H9 (cell line): ENCODE measurements at regions not wholly inside any gene's neighbourhood (a gene's known extent, or its start where the extent isn't known, plus 50 kb on each side); places are given as distances from the start of the nearest gene placed in this dataset.

Experiments used
- DNase-seq: peaks from one replicate; pipeline ENCODE4 v3.0.0-alpha.2; 2017
- H2AFZ ChIP-seq: one replicate; pipeline ENCODE4 v1.6.1; 2013; ENCODE audit warnings: mild to moderate bottlenecking, low read length, control low read depth, moderate library complexity
- H2AK5ac ChIP-seq: 2 replicates; pipeline ENCODE4 v1.6.1; 2013; ENCODE audit warnings: low read length, control low read depth, mixed read lengths; ENCODE audit not compliant: insufficient read length
- H2BK120ac ChIP-seq: one replicate; pipeline ENCODE4 v1.6.1; 2013; ENCODE audit warnings: low read depth, mild to moderate bottlenecking, low read length, control low read depth, inconsistent platforms; ENCODE audit not compliant: poor library complexity, severe bottlenecking
- H2BK12ac ChIP-seq: 2 replicates; pipeline ENCODE4 v1.6.1; 2013; ENCODE audit warnings: low read length, control low read depth, mixed read lengths, low read depth; ENCODE audit not compliant: insufficient read length
- H2BK15ac ChIP-seq: 2 replicates; pipeline ENCODE4 v1.6.1; 2013; ENCODE audit warnings: low read depth, low read length, control low read depth
- H2BK20ac ChIP-seq: one replicate; pipeline ENCODE4 v1.6.1; 2013; ENCODE audit warnings: low read depth, mild to moderate bottlenecking, low read length, control low read depth, inconsistent platforms; ENCODE audit not compliant: poor library complexity, severe bottlenecking
- H2BK5ac ChIP-seq: 2 replicates; pipeline ENCODE4 v1.6.1; 2013; ENCODE audit warnings: low read length, control low read depth, mixed read lengths; ENCODE audit not compliant: insufficient read length
- H3K14ac ChIP-seq: 2 replicates; pipeline ENCODE4 v1.6.1; 2013; ENCODE audit warnings: low read length, control low read depth; ENCODE audit not compliant: insufficient read depth
- H3K18ac ChIP-seq: 2 replicates; pipeline ENCODE4 v1.6.1; 2013; ENCODE audit warnings: low read depth, mild to moderate bottlenecking, mixed read lengths, low read length, control low read depth; ENCODE audit not compliant: insufficient read length
- H3K23ac ChIP-seq: 2 replicates; pipeline ENCODE4 v1.6.1; 2013; ENCODE audit warnings: low read length, control low read depth, mixed read lengths, low read depth; ENCODE audit not compliant: insufficient read length
- H3K23me2 ChIP-seq: 2 replicates; pipeline ENCODE4 v1.6.1; 2013; ENCODE audit warnings: low read depth, mild to moderate bottlenecking, mixed read lengths, low read length, control low read depth; ENCODE audit not compliant: insufficient read length, poor library complexity, severe bottlenecking
- H3K27ac ChIP-seq: 2 replicates; pipeline ENCODE4 v1.5.1; 2013; ENCODE audit warnings: low read length, control low read depth, mixed read lengths, low read depth; ENCODE audit not compliant: insufficient read length
- H3K27me3 ChIP-seq: 2 replicates; pipeline ENCODE4 v1.6.1; 2013; ENCODE audit warnings: low read length, control low read depth, inconsistent platforms; ENCODE audit not compliant: insufficient read depth
- H3K4ac ChIP-seq: 2 replicates; pipeline ENCODE4 v1.6.1; 2013; ENCODE audit warnings: low read depth, mild to moderate bottlenecking, control low read depth, inconsistent platforms, low read length, moderate library complexity
- H3K4me1 ChIP-seq: 2 replicates; pipeline ENCODE4 v1.6.1; 2013; ENCODE audit warnings: low read length, control low read depth, inconsistent platforms; ENCODE audit not compliant: insufficient read depth
- H3K4me2 ChIP-seq: 2 replicates; pipeline ENCODE4 v1.6.1; 2013; ENCODE audit warnings: low read length, control low read depth, mixed read lengths; ENCODE audit not compliant: insufficient read length, insufficient read depth
- H3K56ac ChIP-seq: 2 replicates; pipeline ENCODE4 v1.6.1; 2013; ENCODE audit warnings: low read depth, mild to moderate bottlenecking, mixed read lengths, low read length, control low read depth; ENCODE audit not compliant: insufficient read length
- H3K79me1 ChIP-seq: 2 replicates; pipeline ENCODE4 v1.6.1; 2013; ENCODE audit warnings: low read depth, mild to moderate bottlenecking, moderate library complexity, low read length, control low read depth, inconsistent platforms; ENCODE audit not compliant: insufficient read depth, poor library complexity, severe bottlenecking
- H3K79me2 ChIP-seq: 2 replicates; pipeline ENCODE4 v1.6.1; 2013; ENCODE audit warnings: low read length, control low read depth, inconsistent platforms; ENCODE audit not compliant: insufficient read depth
- H3K9ac ChIP-seq: 2 replicates; pipeline ENCODE4 v1.6.1; 2013; ENCODE audit warnings: low read length, control low read depth, mixed read lengths; ENCODE audit not compliant: insufficient read length; ENCODE audit errors: extremely low read depth
- H3K9me3 ChIP-seq: one replicate; pipeline ENCODE4 v1.6.1; 2013; ENCODE audit warnings: low read depth, low read length, inconsistent platforms; ENCODE audit not compliant: control insufficient read depth
- H3T11ph ChIP-seq: one replicate; pipeline ENCODE4 v1.6.1; 2013; ENCODE audit warnings: mild to moderate bottlenecking, low read length, control low read depth, inconsistent platforms
- H4K20me1 ChIP-seq: one replicate; pipeline ENCODE4 v1.6.1; 2013; ENCODE audit not compliant: control insufficient read depth, insufficient read length, insufficient read depth
- H4K5ac ChIP-seq: 2 replicates; pipeline ENCODE4 v1.6.1; 2013; ENCODE audit warnings: low read depth, mild to moderate bottlenecking, mixed read lengths, low read length, control low read depth; ENCODE audit not compliant: insufficient read length
- H4K8ac ChIP-seq: replicated peaks from 2 replicates; pipeline ENCODE4 v1.6.1; 2013; ENCODE audit warnings: low read length, control low read depth, mixed read lengths, low read depth; ENCODE audit not compliant: insufficient read length
- H4K91ac ChIP-seq: 2 replicates; pipeline ENCODE4 v1.6.1; 2013; ENCODE audit warnings: low read depth, mild to moderate bottlenecking, moderate library complexity, mixed read lengths, low read length, control low read depth; ENCODE audit not compliant: insufficient read length
- H3K27ac Mint-ChIP-seq, 3 experiments: 2 replicates in 2 of 3; 3 replicates in 1 of 3; pipeline ENCODE4 v1.8.0; 2020 to 2021; ENCODE audit warnings: mixed read lengths in 3 of 3, mild to moderate bottlenecking in 1 of 3, moderate library complexity in 1 of 3
- H3K27me3 Mint-ChIP-seq: 2 replicates; pipeline ENCODE4 v1.8.0; 2021; ENCODE audit warnings: low read depth, mild to moderate bottlenecking, moderate library complexity, mixed read lengths
- H3K36me3 Mint-ChIP-seq, 3 experiments: 2 replicates in 2 of 3; 3 replicates in 1 of 3; pipeline ENCODE4 v1.8.0; 2020 to 2021; ENCODE audit warnings: low read depth in 3 of 3, mixed read lengths in 3 of 3; ENCODE audit not compliant: insufficient read depth in 1 of 3
- H3K4me1 Mint-ChIP-seq, 2 experiments: 2 replicates each; pipeline ENCODE4 v1.8.0; 2020; ENCODE audit warnings: mixed read lengths in 2 of 2
- H3K4me3 Mint-ChIP-seq, 2 experiments: 2 replicates in 1 of 2; 3 replicates in 1 of 2; pipeline ENCODE4 v1.8.0; 2020 to 2021; ENCODE audit warnings: mild to moderate bottlenecking in 2 of 2, mixed read lengths in 2 of 2, moderate library complexity in 1 of 2
- H3K9me3 Mint-ChIP-seq, 2 experiments: 2 replicates in 1 of 2; 3 replicates in 1 of 2; pipeline ENCODE4 v1.8.0; 2020; ENCODE audit warnings: mild to moderate bottlenecking in 2 of 2, mixed read lengths in 2 of 2, moderate library complexity in 1 of 2
- WGBS: extraction: QIAGEN DNeasy Blood & Tissue Kit; methylation state at CpG from one replicate; pipeline ENCODE4 v1.1.7; 2013; ENCODE audit warnings: missing lambda C conversion rate, low lambda C conversion rate, mixed read lengths; ENCODE audit not compliant: insufficient read length; ENCODE audit errors: extremely low coverage; 5-methylcytosine and 5-hydroxymethylcytosine counted together
- TF ChIP-seq, protein P1 (sequence below): fragments of 200-600 bp; sonication (generic); conservative IDR thresholded peaks from 3 replicates; pipeline ENCODE4 v1.8.0; 2021; ENCODE audit warnings: antibody characterized with exemption, mild to moderate bottlenecking

DNA sequence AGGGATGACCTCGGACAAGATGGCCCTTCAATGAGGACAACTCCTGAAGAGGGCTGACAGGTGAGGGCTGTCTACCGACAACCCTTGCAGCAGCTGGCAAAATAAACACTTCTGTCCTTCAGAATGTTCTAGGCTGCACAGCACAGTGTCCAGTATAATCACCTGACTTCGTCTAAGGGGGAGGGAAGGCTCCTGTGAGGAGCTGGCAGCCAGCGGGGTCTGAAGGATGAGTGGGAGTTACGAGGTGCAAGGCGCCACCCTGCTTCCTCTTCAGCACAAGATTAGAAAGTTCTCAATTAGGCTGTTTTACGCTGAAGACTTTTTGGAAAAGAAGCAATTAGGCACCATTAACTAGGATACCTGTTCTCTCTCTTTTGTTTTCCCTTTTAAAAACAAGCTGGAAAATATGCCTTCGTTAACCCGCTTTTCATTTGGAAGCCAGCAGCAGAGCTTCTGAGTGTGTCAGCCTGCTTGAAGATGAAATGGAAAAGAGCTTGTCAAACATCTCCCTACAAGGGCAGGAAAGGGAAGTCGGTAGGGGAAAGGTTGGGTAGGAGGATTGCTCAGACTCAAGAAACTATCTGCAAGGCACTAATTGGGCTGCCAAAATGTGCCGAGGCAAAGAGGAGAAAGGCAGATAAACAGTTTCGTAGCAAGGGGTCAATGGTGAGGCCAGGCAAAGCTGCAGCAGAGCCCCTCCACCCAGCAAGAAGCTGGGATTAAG, 592.2 kb upstream of the CADM1 start:
- H3K9ac ChIP-seq, result no peak overlapping the region
- Mint-ChIP-seq H3K36me3 (no peaks in the 10 kb centered on the region), H3K27ac (no peak overlapping the region; a peak in 1 of 7 replicates), H3K4me3 (no peak overlapping the region), H3K9me3 (no peaks in the 10 kb centered on the region), H3K4me1 (peaks cover 4 to 13% of the 10 kb centered on the region in 2 experiments; a peak in 3 of 4 replicates), H3K27me3 (peaks cover 67% of the 10 kb centered on the region)
- no peak overlapping the region for H3K27ac ChIP-seq
- H2BK5ac ChIP-seq, result no peak overlapping the region
- H3K23me2 ChIP-seq, result no peaks in the 10 kb centered on the region
- no peak overlapping the region for H3K4me2 ChIP-seq
- H3K27me3 ChIP-seq, result no peaks in the 10 kb centered on the region; the same call in 1 of the 2 replicates
- no peaks in the 10 kb centered on the region for H3K79me2 ChIP-seq
- H3K4me1 ChIP-seq, result no peaks in the 10 kb centered on the region
- no peak overlapping the region for H4K91ac ChIP-seq
- H3T11ph ChIP-seq, result no peak overlapping the region
- no peak overlapping the region for H2BK15ac ChIP-seq
- H4K8ac ChIP-seq, result no peak overlapping the region
- no peak overlapping the region; the same call in 1 of the 2 replicates for H3K14ac ChIP-seq
- no peaks in the 10 kb centered on the region for H4K20me1 ChIP-seq
- DNase-seq, result no peak
- H2BK20ac ChIP-seq, result no peak overlapping the region
- H3K4ac ChIP-seq, result no peak overlapping the region
- no peak overlapping the region for H2BK120ac ChIP-seq
- no peak overlapping the region for H2AK5ac ChIP-seq
- H3K56ac ChIP-seq, result no peak overlapping the region
- no peaks in the 10 kb centered on the region for H3K79me1 ChIP-seq
- H2AFZ ChIP-seq, result no peak overlapping the region
- TF ChIP-seq, protein P1, sequence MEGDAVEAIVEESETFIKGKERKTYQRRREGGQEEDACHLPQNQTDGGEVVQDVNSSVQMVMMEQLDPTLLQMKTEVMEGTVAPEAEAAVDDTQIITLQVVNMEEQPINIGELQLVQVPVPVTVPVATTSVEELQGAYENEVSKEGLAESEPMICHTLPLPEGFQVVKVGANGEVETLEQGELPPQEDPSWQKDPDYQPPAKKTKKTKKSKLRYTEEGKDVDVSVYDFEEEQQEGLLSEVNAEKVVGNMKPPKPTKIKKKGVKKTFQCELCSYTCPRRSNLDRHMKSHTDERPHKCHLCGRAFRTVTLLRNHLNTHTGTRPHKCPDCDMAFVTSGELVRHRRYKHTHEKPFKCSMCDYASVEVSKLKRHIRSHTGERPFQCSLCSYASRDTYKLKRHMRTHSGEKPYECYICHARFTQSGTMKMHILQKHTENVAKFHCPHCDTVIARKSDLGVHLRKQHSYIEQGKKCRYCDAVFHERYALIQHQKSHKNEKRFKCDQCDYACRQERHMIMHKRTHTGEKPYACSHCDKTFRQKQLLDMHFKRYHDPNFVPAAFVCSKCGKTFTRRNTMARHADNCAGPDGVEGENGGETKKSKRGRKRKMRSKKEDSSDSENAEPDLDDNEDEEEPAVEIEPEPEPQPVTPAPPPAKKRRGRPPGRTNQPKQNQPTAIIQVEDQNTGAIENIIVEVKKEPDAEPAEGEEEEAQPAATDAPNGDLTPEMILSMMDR, result no peak
- no peak overlapping the region for H2BK12ac ChIP-seq
- H3K23ac ChIP-seq, result no peak overlapping the region
- WGBS, result no CpG with 5 or more reads among the region's 12 CpGs
- no peak overlapping the region for H4K5ac ChIP-seq
- no peak overlapping the region for H3K18ac ChIP-seq
- H3K9me3 ChIP-seq, result no peaks in the 10 kb centered on the region
